Fibroblast of pulmonary artery (primary cell): ENCODE measurements at regions not wholly inside any gene's neighbourhood (a gene's known extent, or its start where the extent isn't known, plus 50 kb on each side); places are given as distances from the start of the nearest gene placed in this dataset.

Experiments used
- DNase-seq: peaks from one replicate; pipeline ENCODE4 v3.0.0-alpha.2; 2010; ENCODE audit warnings: low read depth
- H3K4me3 ChIP-seq: replicated peaks from 2 replicates; pipeline ENCODE4 v1.5.1; 2011; ENCODE audit warnings: low read depth, mild to moderate bottlenecking, control low read depth, low read length, moderate library complexity
- TF ChIP-seq, protein P1 (sequence below): IDR thresholded peaks from 2 replicates; pipeline ENCODE4 v1.5.1; 2011; ENCODE audit warnings: mild to moderate bottlenecking, control low read depth, low read length, inconsistent platforms; ENCODE audit errors: missing control alignments

DNA sequence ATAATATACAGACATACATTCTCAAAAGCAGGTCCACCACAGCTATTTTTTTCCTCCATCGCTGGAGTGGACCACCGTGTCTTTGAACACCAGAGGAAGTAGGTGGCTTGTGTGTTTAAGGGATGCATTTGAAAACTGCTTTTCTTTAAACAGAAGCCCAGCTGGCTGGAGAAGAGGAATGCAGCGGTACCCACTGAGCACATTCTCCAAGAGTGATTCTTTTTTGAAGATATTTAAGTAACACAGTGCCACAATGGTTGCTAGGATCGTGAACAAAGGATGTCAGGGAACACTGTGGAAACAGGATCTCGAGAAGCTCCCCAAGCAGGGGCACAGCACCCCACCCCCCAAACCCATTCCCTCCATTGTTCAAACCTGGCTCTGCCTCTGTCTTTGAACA is 286.6 kb upstream of the PWP1 start:
- TF ChIP-seq, protein P1, sequence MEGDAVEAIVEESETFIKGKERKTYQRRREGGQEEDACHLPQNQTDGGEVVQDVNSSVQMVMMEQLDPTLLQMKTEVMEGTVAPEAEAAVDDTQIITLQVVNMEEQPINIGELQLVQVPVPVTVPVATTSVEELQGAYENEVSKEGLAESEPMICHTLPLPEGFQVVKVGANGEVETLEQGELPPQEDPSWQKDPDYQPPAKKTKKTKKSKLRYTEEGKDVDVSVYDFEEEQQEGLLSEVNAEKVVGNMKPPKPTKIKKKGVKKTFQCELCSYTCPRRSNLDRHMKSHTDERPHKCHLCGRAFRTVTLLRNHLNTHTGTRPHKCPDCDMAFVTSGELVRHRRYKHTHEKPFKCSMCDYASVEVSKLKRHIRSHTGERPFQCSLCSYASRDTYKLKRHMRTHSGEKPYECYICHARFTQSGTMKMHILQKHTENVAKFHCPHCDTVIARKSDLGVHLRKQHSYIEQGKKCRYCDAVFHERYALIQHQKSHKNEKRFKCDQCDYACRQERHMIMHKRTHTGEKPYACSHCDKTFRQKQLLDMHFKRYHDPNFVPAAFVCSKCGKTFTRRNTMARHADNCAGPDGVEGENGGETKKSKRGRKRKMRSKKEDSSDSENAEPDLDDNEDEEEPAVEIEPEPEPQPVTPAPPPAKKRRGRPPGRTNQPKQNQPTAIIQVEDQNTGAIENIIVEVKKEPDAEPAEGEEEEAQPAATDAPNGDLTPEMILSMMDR, result no peak
- DNase-seq, result no peak
- no peak overlapping the region for H3K4me3 ChIP-seq

DNA sequence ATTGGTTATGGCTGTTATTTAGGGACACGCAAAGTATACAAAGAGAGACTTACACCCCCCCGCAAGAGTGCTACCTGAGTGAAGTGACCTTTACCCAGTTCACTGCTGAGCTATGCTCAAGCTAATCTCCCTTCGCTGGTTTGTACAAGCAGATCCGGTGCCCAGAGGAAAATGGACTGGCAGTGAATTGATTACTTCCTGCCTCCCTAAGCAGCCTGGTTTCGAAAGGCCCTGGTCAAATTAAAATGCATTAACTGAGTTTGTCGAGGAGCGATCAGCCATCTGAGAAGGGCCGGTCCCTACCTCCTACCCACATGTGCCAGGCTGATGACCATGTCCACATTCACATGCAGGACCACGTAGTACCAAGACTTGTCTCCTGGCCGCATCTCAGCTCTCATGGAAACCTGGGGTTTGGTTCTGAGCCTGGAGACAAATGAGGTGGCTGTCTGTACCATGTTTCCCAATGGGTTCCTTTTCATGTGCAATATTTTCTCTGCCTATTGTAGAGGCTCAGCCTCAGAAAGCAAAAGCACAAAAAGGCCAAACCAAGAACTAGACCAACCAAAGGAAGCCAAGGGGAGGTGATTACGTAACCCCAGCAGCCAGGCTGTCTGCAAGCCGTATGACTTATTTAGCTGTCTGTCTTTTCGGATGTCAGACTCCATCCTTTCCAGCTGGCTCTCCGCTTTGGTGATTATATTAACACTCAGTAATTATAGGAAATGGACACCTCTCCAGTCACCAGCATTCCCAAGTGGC is 284.7 kb upstream of the PWP1 start:
- H3K4me3 ChIP-seq, result no peak overlapping the region
- TF ChIP-seq, protein P1, result no peak
- peak; percentile 79 for DNase-seq

DNA sequence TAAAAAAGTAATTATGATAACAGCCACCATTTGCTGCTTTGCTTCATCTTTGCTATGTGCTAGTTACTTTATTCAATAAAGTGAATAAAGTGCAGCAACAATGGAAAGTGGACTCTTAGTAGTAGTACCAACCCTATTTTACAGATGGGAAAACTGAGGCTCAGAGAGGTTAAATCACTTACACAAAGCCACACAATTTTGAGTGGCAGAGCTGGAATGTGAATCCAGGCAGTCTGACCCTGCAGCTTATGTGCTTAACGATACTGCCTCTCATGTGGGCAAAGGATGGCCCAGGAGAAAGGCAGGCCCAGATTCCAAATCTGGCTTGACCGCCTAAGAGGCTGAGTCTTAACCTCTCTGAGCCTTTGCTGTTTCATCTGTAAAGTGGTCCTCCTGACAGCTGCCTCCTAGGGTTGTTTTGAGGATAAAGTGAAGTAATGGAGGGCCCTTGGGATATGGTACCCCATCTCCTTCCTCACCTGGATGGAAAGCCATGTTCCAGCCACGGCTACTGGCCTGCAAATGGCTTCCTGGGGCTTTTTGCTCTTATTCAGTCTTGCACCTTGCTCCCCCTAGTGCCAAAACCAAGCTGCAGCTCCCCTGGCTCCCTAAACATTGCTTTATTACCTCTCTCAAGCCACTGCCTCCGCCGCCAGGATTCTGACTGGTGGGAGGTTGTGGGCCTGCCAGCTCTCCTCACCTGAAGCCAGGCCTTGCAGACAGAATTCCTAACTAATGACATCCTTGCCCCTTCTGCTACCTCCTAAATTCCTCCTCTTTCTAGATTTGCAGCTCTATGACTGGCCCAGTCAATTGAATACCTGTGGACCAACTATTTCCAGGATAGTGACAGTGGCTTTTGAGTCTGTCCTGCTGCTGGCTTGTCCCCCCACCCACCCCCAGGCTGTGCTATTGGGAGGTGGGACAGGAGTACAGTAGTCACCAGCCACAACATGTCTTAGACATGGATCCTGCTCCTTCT is 283.3 kb upstream of the PWP1 start:
- no peak overlapping the region for H3K4me3 ChIP-seq
- TF ChIP-seq, protein P1, result peak; percentile 76
- DNase-seq, result peak; percentile 76

DNA sequence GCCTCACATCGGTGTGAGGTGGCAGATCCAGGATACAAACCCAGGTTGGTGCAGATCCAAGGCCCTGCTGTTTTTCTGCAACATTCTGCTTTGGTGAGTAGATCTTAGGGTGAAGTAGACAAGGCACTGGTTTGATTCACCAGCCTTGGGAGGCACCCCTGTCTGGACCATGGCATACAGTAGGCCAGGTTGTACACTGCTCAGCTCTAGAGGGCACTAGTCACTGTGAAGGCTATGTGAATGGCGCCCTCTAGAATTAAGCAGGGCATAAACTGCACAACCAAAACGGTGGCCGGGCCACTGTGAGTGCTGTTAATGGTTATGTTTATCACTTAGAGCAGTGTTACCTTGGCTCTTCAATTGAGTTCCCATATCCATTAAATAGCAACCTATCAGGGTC is 280.6 kb upstream of the PWP1 start:
- DNase-seq, result peak; percentile 43
- H3K4me3 ChIP-seq, result no peak overlapping the region
- TF ChIP-seq, protein P1, result peak; percentile 56

DNA sequence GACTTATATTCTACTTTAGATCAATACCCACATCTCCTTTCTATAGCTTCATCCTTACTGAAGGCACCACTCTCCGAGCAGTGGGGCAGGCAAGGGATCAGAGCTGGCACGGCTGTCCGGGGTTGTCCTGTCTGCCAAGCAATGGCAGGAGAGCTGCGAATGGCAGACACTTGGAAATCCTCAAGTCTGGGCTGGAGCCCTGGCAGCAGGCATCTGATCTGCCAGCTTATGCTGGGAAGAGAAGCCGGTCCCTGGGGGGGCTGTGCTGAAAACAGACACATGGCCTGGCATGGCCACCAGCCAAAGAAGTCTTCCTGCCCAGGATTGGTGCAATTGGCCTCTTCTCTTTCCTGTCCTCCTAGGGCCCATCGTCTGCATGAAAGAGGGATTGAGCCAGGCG is 280.2 kb upstream of the PWP1 start:
- H3K4me3 ChIP-seq, result no peak overlapping the region
- TF ChIP-seq, protein P1, result no peak
- no peak for DNase-seq

DNA sequence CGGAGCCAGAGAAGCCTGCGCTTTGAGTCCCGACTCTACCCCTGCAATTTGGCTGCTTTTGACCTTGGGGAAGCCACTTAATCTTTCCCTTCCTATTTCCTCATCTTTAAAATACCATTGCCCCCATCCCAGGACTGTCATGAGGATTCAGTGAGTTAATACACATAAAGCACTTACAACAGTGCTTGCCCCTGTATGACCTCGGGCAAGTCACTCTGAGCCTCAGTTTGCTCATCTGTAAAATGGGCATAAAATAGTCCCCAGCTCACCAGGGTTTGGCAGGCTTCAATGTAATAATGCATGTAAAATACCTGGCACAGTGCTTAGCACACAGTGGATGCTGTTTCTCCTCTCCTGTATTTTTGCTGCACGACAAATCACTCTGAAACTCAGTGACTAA is 278.7 kb upstream of the PWP1 start:
- TF ChIP-seq, protein P1, result no peak

More for the DNA sequence above, 278.7 kb upstream of the PWP1 start:
- no peak overlapping the region for H3K4me3 ChIP-seq
- DNase-seq, result no peak
